HG02678 (cell line): ENCODE measurements at regions not wholly inside any gene's neighbourhood (a gene's known extent, or its start where the extent isn't known, plus 50 kb on each side); places are given as distances from the start of the nearest gene placed in this dataset.
"Not testable (repeated sequence)": the region's sequence is repeated elsewhere in the genome, so short reads cannot be mapped to it uniquely, and the experiment has no call there.

Experiments
- ATAC-seq: cut with Tn5 transposase; IDR thresholded peaks from one replicate; pipeline ENCODE4 v1.9.1; 2021; ENCODE audit warnings: mild to moderate bottlenecking, moderate library complexity; ENCODE audit not compliant: unreplicated experiment

- ATAC-seq, result no peak
Observed at GRCh38 chr16:8127070-8127469, 463.2 kb downstream of the TMEM114 start.

GRCh38 chr16:8126313-8126712 lies 464.0 kb downstream of the TMEM114 start:
- ATAC-seq, result no peak

DNA sequence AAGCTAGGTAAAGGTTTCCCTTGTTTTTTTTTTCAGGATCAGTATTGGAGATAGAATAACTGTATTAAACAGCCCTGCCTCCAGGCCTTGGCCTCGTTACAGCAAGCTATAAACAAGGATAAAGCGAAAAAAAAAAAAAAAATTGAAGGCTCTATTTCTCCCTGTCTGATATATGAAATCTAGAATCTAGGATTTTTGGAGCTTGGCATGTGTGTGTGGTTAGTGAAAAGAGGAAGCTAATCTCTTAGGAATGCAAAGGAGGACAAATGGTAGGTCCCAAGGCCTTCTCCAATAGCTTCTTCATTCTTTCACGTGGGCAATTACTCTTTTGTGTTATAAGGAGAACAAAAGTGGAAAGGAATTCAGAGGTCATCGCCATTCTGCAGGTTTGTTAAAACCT lies 470.3 kb downstream of the TMEM114 start:
- ATAC-seq, result no peak

- no peak for ATAC-seq
Observed at GRCh38 chr16:8115814-8116213, 474.5 kb downstream of the TMEM114 start.

DNA sequence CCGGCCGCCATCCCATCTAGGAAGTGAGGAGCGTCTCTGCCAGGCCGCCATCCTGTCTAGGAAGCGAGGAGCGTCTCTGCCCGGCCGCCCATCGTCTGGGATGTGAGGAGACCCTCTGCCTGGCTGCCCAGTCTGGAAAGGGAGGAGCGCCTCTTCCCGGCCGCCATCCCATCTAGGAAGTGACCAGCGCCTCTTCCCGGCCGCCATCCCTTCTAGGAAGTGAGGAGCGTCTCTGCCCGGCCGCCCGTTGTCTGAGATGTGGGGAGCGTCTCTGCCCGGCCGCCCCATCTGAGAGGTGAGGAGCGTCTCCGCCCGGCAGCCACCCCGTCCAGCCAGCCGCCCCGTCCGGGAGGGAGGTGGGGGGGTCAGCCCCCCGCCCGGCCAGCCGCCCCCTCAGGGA lies 475.4 kb downstream of the TMEM114 start:
- not testable (repeated sequence) for ATAC-seq

GRCh38 chr16:8113843-8114242 lies 476.5 kb downstream of the TMEM114 start:
- ATAC-seq, result no peak

- ATAC-seq, result no peak
Observed at GRCh38 chr16:8110572-8111514, 479.5 kb downstream of the TMEM114 start.

GRCh38 chr16:8109510-8110369 lies 480.6 kb downstream of the TMEM114 start:
- no peak for ATAC-seq

DNA sequence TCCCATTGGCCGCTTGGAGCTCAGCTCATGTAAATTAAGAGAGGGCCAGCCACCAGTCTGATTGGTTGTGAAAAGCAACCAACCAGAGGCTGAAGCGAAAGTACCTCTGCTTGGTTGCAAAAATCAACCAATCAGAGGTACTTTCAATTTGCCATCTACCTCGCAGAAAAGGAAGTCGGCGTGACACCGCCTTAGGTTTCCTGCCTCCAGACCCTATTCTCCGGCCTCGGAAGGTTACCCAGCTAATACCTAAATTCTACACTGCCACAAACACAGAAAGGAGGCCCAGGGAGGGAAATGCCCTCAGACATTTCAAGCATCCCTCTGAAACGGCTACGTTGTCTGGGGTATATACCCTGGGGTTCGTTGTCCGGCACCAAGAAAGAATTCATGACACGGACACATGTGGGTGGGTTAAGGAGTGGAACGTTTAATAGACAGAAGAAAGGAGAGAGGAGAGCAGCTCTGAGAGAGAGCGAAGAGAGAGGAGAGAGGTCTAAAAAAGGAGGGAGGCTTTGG lies 481.3 kb downstream of the TMEM114 start:
- ATAC-seq, result no peak

DNA sequence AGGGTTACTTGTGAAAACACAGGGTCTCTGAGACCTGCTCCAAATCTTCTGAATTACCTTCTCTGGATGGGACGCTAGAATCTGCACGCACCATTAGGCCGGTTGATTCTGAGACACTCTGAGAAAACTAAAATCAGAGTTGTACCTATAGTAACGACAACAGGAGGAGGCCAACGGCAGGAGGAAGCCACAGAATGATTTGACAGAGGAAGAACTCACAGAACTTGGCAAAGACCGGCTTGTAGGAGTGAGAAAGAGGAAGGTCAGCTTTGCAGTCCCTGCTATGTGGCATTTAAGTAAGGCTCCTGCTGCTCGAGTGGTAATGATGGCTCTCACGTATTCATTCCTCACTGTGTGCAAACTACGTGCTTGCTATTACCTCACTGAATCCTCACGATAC lies 483.0 kb downstream of the TMEM114 start:
- no peak for ATAC-seq

- no peak for ATAC-seq
Observed at GRCh38 chr16:8103649-8104289, 486.5 kb downstream of the TMEM114 start.

DNA sequence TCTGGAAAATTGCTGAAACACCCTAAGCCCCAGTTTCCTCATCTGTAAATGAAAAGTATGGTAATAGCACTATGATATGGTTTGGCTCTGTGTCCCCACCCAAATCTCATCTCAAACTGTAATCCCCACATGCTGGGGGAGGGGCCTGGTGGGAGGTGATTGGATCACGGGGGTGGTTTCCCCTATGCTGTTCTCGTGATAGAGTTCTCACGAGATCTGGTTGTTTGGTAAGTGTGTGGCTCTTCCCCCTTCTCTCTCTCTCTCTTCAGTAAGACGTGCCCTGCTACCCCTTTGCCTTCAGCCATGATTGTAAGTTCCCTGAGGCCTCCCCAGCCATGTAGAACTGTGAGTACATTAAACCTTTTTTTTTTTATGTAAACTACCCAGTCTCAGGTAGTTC lies 490.7 kb downstream of the TMEM114 start:
- ATAC-seq, result no peak

- no peak for ATAC-seq
Observed at GRCh38 chr16:8098947-8099512, 491.3 kb downstream of the TMEM114 start.

DNA sequence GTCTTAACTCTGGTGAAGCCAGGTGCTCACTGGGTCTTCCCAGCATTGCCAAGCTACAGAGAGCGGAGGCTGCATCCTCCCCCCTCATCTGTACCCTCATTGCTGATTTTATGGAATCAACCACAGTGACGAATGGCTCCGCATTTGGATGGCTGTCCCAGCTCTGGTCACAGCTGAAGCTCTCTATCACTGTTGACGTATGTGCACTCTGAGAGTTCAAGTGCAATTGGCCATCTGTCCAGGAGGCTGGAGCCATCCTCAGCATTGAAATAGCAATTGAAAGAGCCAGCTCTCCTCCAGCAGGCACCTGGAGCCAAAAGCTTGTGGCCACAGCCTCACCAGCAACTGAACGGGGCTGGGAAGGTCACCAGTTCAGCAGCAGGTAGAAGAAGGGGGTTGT lies 494.1 kb downstream of the TMEM114 start:
- no peak for ATAC-seq

- ATAC-seq, result no peak
Observed at GRCh38 chr16:8094696-8095095, 495.6 kb downstream of the TMEM114 start.

- no peak for ATAC-seq
Observed at GRCh38 chr16:8088820-8089338, 501.4 kb downstream of the TMEM114 start.

- ATAC-seq, result no peak
Observed at GRCh38 chr16:8087597-8088289, 502.6 kb downstream of the TMEM114 start.

DNA sequence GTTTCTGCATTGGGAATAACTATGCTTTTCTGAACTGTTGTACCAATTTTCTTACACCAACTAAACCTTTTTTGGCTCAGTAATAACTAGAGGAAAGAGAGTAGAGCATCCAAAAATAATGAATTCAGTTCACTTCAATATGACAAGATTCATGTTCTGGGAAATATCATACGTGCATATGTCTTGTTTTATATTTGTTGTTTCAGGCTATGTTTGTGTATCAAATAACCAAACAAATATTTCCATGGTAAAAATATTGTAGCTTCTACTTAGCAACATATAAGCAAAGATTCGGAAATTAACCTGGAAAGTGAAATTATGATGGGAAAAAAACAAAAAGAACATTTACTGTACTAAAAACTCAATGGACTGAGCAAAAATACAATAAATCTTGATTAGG lies 503.2 kb downstream of the TMEM114 start:
- ATAC-seq, result no peak

- no peak for ATAC-seq
Observed at GRCh38 chr16:8084882-8085281, 505.4 kb downstream of the TMEM114 start.

GRCh38 chr16:8084302-8084701 lies 506.0 kb downstream of the TMEM114 start:
- no peak for ATAC-seq
